Bone marrow (tissue), 2 donors: ENCODE measurements at regions not wholly inside any gene's neighbourhood (a gene's known extent, or its start where the extent isn't known, plus 50 kb on each side); places are given as distances from the start of the nearest gene placed in this dataset.

ENCODE experiments used
- DNase-seq, 2 donors: peaks; one replicate each; lab custom pipeline; 2025; lab: John Stamatoyannopoulos, UW

GRCh38 chr6:1551249-1551648 lies 58.5 kb upstream of the FOXC1 start:
- DNase-seq = no peak

GRCh38 chr6:1552296-1552761 lies 57.4 kb upstream of the FOXC1 start:
- no peak for DNase-seq

GRCh38 chr6:1553562-1554083 lies 56.1 kb upstream of the FOXC1 start:
- DNase-seq = no peak

GRCh38 chr6:1554141-1554475 lies 55.6 kb upstream of the FOXC1 start:
- DNase-seq = no peak

GRCh38 chr6:1554476-1555310 lies 55.0 kb upstream of the FOXC1 start:
- peak in 1 of 2 donors; percentile 23 for DNase-seq

GRCh38 chr6:1558388-1558787 lies 51.3 kb upstream of the FOXC1 start:
- DNase-seq = no peak
